GM18502 (cell line): ENCODE measurements at regions not wholly inside any gene's neighbourhood (a gene's known extent, or its start where the extent isn't known, plus 50 kb on each side); places are given as distances from the start of the nearest gene placed in this dataset.

Experiments used
- ATAC-seq: cut with Tn5 transposase; IDR thresholded peaks from one replicate; pipeline ENCODE4 v1.9.1; 2021; ENCODE audit warnings: mild to moderate bottlenecking; ENCODE audit not compliant: unreplicated experiment, poor library complexity

- ATAC-seq = no peak
Measured at GRCh38 chr11:25838918-25839625, 492.9 kb upstream of the ANO3 start.

- ATAC-seq = no peak
Measured at GRCh38 chr11:25844811-25845210, 487.1 kb upstream of the ANO3 start.

- no peak for ATAC-seq
Measured at GRCh38 chr11:25855916-25856315, 476.0 kb upstream of the ANO3 start.

GRCh38 chr11:25859776-25860175, 472.2 kb upstream of the ANO3 start:
- no peak for ATAC-seq

- no peak for ATAC-seq
Measured at GRCh38 chr11:25860677-25861450, 471.1 kb upstream of the ANO3 start.

- ATAC-seq = no peak
Measured at GRCh38 chr11:25862159-25862558, 469.8 kb upstream of the ANO3 start.

GRCh38 chr11:25863986-25864385, 467.9 kb upstream of the ANO3 start:
- ATAC-seq = no peak

GRCh38 chr11:25876456-25876965, 455.4 kb upstream of the ANO3 start:
- ATAC-seq = no peak

GRCh38 chr11:25886036-25886435, 445.9 kb upstream of the ANO3 start:
- ATAC-seq = no peak

- no peak for ATAC-seq
Measured at GRCh38 chr11:25890626-25891260, 441.2 kb upstream of the ANO3 start.

GRCh38 chr11:25891960-25892359, 440.0 kb upstream of the ANO3 start:
- no peak for ATAC-seq

- ATAC-seq = no peak
Measured at GRCh38 chr11:25899617-25900160, 432.2 kb upstream of the ANO3 start.

GRCh38 chr11:25900814-25901213, 431.1 kb upstream of the ANO3 start:
- ATAC-seq = no peak

GRCh38 chr11:25901415-25901814, 430.5 kb upstream of the ANO3 start:
- no peak for ATAC-seq

- ATAC-seq = no peak
Measured at GRCh38 chr11:25902476-25902875, 429.5 kb upstream of the ANO3 start.

- ATAC-seq = no peak
Measured at GRCh38 chr11:25908726-25909125, 423.2 kb upstream of the ANO3 start.

GRCh38 chr11:25910086-25910485, 421.8 kb upstream of the ANO3 start:
- no peak for ATAC-seq

GRCh38 chr11:25920356-25920755, 411.6 kb upstream of the ANO3 start:
- ATAC-seq = no peak

- ATAC-seq = no peak
Measured at GRCh38 chr11:25924586-25924985, 407.3 kb upstream of the ANO3 start.

GRCh38 chr11:25925359-25925758, 406.6 kb upstream of the ANO3 start:
- ATAC-seq = no peak

- no peak for ATAC-seq
Measured at GRCh38 chr11:25927411-25927953, 404.4 kb upstream of the ANO3 start.
